SU-DHL-6 (cell line): ENCODE measurements at regions not wholly inside any gene's neighbourhood (a gene's known extent, or its start where the extent isn't known, plus 50 kb on each side); places are given as distances from the start of the nearest gene placed in this dataset.

Source experiments
- H2AFZ ChIP-seq: fragments of 200-600 bp; sonication (generic); 2 replicates; pipeline ENCODE4 v1.6.1; 2014; ENCODE audit warnings: low read depth, mild to moderate bottlenecking, moderate library complexity, mixed read lengths, antibody characterized with exemption, low read length; ENCODE audit not compliant: severe bottlenecking
- H3F3A ChIP-seq: fragments of 200-600 bp; shearing (Covaris generic); 2 replicates; pipeline ENCODE4 v1.6.0; 2016; ENCODE audit warnings: antibody characterized with exemption, mild to moderate bottlenecking; ENCODE audit not compliant: insufficient read depth
- H3K27ac ChIP-seq: fragments of 200-600 bp; sonication (generic); 2 replicates; pipeline ENCODE4 v1.5.1; 2016; ENCODE audit warnings: low read depth, mild to moderate bottlenecking, low read length, moderate library complexity, mixed read lengths
- H3K27me3 ChIP-seq: fragments of 200-600 bp; sonication (generic), shearing (Covaris generic); 2 replicates; pipeline ENCODE4 v1.6.0; 2014; ENCODE audit warnings: mild to moderate bottlenecking, low read length
- H3K36me3 ChIP-seq: fragments of 200-600 bp; sonication (generic); 2 replicates; pipeline ENCODE4 v1.6.1; 2014; ENCODE audit warnings: mild to moderate bottlenecking, low read length, mixed read lengths
- H3K4me2 ChIP-seq: fragments of 300-600, 200-600 bp; shearing (Covaris generic), sonication (generic); 2 replicates; pipeline ENCODE4 v1.6.0; 2014; ENCODE audit warnings: low read length, low read depth, mild to moderate bottlenecking; ENCODE audit not compliant: poor library complexity, severe bottlenecking
- H3K4me3 ChIP-seq: fragments of 200-600 bp; sonication (generic); 2 replicates; pipeline ENCODE4 v1.5.1; 2014; ENCODE audit warnings: antibody characterized with exemption, low read length, mild to moderate bottlenecking, mixed read lengths; ENCODE audit not compliant: insufficient read depth, poor library complexity, severe bottlenecking
- H3K79me2 ChIP-seq: fragments of 200-600 bp; sonication (generic); 2 replicates; pipeline ENCODE4 v1.6.1; 2014; ENCODE audit warnings: mild to moderate bottlenecking, low read length, moderate library complexity; ENCODE audit not compliant: insufficient read depth
- H3K9ac ChIP-seq: fragments of 200-600 bp; sonication (generic); 2 replicates; pipeline ENCODE4 v1.7.0; 2014; ENCODE audit warnings: mild to moderate bottlenecking, low read length
- H3K9me2 ChIP-seq: fragments of 200-600 bp; sonication (generic); replicated peaks from 2 replicates; pipeline ENCODE4 v1.6.1; 2014; ENCODE audit warnings: low read length; ENCODE audit not compliant: insufficient read depth
- H3K9me3 ChIP-seq: fragments of 200-600 bp; sonication (generic); 2 replicates; pipeline ENCODE4 v1.6.1; 2014; ENCODE audit warnings: low read length, mixed read lengths; ENCODE audit not compliant: insufficient read depth
- H4K20me1 ChIP-seq: fragments of 200-600 bp; sonication (generic); 2 replicates; pipeline ENCODE4 v1.6.1; 2014; ENCODE audit warnings: low read depth, mild to moderate bottlenecking, antibody characterized with exemption, low read length, moderate library complexity, mixed read lengths
- EZH2phosphoT487 ChIP-seq: fragments of 200-600 bp; sonication (generic), shearing (Covaris generic); conservative IDR thresholded peaks from 2 replicates; pipeline ENCODE4 v1.6.1; 2018; ENCODE audit warnings: mild to moderate bottlenecking, antibody characterized with exemption, low read length, moderate library complexity, mixed read lengths
- TF ChIP-seq, protein P1 (sequence below): fragments of 200-600 bp; sonication (generic); IDR thresholded peaks from one replicate; pipeline ENCODE4 v1.5.1; 2017; ENCODE audit warnings: antibody characterized with exemption, mild to moderate bottlenecking, low read length, moderate library complexity; ENCODE audit not compliant: insufficient read depth, poor library complexity, severe bottlenecking

DNA sequence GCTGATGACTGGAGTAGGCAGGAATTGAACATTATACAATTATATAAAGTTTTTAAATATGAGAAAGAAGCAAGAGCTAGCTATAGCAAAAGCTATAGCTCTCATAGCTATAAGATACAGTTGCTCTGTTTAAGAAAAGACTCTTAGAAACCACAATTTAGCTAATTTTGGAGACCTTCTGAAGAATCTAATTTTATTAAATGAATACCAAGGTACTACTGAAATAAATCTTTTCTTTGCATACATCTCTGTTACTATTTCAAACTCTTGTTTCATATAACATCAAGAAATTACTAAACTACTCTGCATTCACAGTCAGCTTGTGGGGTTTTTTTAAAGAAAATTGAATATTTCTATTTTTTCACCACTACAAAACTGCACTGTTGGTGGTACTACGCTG, 568.7 kb upstream of the MARCKS start:
- Histone ChIP-seq H3K9me2 (no peaks in the 10 kb centered on the region), H3K9me3 (no peaks in the 10 kb centered on the region), H3K27ac (no peak overlapping the region), H3K4me2 (no peak overlapping the region), H3K4me3 (no peak overlapping the region), H3K79me2 (no peaks in the 10 kb centered on the region), H3K36me3 (no peaks in the 10 kb centered on the region), H3K27me3 (no peaks in the 10 kb centered on the region), H4K20me1 (no peaks in the 10 kb centered on the region), H3F3A (no peaks in the 10 kb centered on the region), H3K9ac (no peak overlapping the region), H2AFZ (no peak overlapping the region)
- no peak for TF ChIP-seq EZH2phosphoT487
- TF ChIP-seq, protein P1, sequence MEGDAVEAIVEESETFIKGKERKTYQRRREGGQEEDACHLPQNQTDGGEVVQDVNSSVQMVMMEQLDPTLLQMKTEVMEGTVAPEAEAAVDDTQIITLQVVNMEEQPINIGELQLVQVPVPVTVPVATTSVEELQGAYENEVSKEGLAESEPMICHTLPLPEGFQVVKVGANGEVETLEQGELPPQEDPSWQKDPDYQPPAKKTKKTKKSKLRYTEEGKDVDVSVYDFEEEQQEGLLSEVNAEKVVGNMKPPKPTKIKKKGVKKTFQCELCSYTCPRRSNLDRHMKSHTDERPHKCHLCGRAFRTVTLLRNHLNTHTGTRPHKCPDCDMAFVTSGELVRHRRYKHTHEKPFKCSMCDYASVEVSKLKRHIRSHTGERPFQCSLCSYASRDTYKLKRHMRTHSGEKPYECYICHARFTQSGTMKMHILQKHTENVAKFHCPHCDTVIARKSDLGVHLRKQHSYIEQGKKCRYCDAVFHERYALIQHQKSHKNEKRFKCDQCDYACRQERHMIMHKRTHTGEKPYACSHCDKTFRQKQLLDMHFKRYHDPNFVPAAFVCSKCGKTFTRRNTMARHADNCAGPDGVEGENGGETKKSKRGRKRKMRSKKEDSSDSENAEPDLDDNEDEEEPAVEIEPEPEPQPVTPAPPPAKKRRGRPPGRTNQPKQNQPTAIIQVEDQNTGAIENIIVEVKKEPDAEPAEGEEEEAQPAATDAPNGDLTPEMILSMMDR = no peak

DNA sequence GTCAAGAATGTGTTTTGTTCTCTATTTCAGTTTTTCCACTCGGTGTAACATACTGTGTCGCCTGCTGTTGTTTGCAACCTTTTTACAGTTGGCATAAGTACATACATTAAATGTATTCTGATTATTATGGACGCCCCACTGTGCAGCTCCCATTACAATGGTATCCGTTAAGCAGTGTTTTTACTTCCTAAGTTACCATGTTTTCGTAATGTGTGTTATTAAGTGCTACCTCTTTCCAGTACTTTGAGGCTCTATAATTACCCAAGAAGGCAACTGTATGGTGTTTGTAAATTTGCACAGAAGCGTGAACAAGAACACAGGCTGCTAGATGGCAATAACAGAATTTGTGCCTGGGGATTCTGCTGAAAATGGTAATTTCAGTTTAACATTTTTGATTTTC, 568.0 kb upstream of the MARCKS start:
- H3F3A ChIP-seq = no peaks in the 10 kb centered on the region
- H2AFZ ChIP-seq = no peak overlapping the region
- H3K9me3 ChIP-seq = no peaks in the 10 kb centered on the region
- TF ChIP-seq, protein P1 = no peak
- TF ChIP-seq EZH2phosphoT487 = no peak
- H3K4me2 ChIP-seq = no peak overlapping the region
- H3K27me3 ChIP-seq = no peaks in the 10 kb centered on the region
- no peaks in the 10 kb centered on the region for H3K36me3 ChIP-seq
- no peak overlapping the region for H3K27ac ChIP-seq
- H3K4me3 ChIP-seq = no peak overlapping the region
- no peaks in the 10 kb centered on the region for H3K79me2 ChIP-seq
- no peaks in the 10 kb centered on the region for H3K9me2 ChIP-seq
- H4K20me1 ChIP-seq = no peaks in the 10 kb centered on the region
- no peak overlapping the region for H3K9ac ChIP-seq

DNA sequence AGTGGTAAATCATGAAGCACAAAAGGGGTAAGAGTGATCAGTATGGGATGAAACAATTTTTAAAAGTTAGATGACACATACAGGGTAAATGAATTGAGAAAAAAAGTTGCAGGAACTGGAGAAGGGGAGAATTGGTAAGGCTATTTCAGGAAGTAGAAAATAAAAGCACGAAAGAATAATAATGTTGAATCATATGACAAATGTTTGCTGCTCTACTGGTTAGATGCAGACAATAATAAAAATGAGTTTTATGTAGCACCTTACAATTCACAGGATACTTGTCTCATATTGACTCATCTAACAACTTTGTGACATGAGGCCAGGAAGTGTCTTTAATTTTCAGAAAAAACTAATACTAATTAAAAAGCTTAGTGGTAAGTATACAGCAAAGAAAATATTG, 566.5 kb upstream of the MARCKS start:
- Histone ChIP-seq H2AFZ (no peak overlapping the region), H3K36me3 (no peaks in the 10 kb centered on the region), H3K4me3 (no peak overlapping the region), H3K9me2 (no peaks in the 10 kb centered on the region), H4K20me1 (no peaks in the 10 kb centered on the region), H3K4me2 (no peak overlapping the region), H3K27me3 (no peaks in the 10 kb centered on the region), H3F3A (no peaks in the 10 kb centered on the region), H3K79me2 (no peaks in the 10 kb centered on the region), H3K9ac (no peak overlapping the region), H3K27ac (no peak overlapping the region), H3K9me3 (no peaks in the 10 kb centered on the region)
- TF ChIP-seq, protein P1 = no peak
- TF ChIP-seq EZH2phosphoT487 = no peak
